Peyer's patch (tissue), 4 donors: ENCODE measurements at regions not wholly inside any gene's neighbourhood (a gene's known extent, or its start where the extent isn't known, plus 50 kb on each side); places are given as distances from the start of the nearest gene placed in this dataset.

Experiments used
- DNase-seq, 3 donors: peaks; one replicate each; pipeline ENCODE4 v3.0.0-alpha.2; 2017 to 2019
- H3K27ac ChIP-seq, 4 donors: fragments of 200-600 bp; sonication (generic); one replicate each; pipeline ENCODE4 v1.5.1; 2016 to 2019
- H3K27me3 ChIP-seq, 2 donors: fragments of 200-600 bp; sonication (generic); one replicate each; pipeline ENCODE4 v1.5.1; 2019
- H3K36me3 ChIP-seq, 3 donors: fragments of 200-600 bp; sonication (generic); one replicate each; pipeline ENCODE4 v1.5.1; 2016 to 2019
- H3K4me1 ChIP-seq, 4 donors: fragments of 200-600 bp; sonication (generic); one replicate each; pipeline ENCODE4 v1.5.1; 2016 to 2019
- H3K4me3 ChIP-seq, 4 donors: fragments of 200-600 bp; sonication (generic); 1 replicate in 3 of 4; 2 replicates in 1 of 4; pipeline ENCODE4 v1.5.1; 2016 to 2019; ENCODE audit warnings: mild to moderate bottlenecking in 1 of 4
- H3K9me3 ChIP-seq, 4 donors: fragments of 200-600 bp; sonication (generic); one replicate each; pipeline ENCODE4 v1.5.1; 2016 to 2019; ENCODE audit warnings: mild to moderate bottlenecking in 1 of 4
- CTCF ChIP-seq, 6 experiments: fragments of 450-650 bp in 4 of 6; fragments of 200-600 bp in 2 of 6; sonication (generic) in 1 of 6; IDR thresholded peaks; one replicate each; pipeline ENCODE4 v1.5.1; 2017 to 2019; ENCODE audit warnings: antibody characterized with exemption in 6 of 6, mild to moderate bottlenecking in 3 of 6, moderate library complexity in 1 of 6
- POLR2A ChIP-seq, 2 donors: fragments of 450-650 bp; IDR thresholded peaks; one replicate each; pipeline ENCODE4 v1.5.1; 2017; ENCODE audit warnings: antibody characterized with exemption in 2 of 2, mild to moderate bottlenecking in 2 of 2, moderate library complexity in 2 of 2

- no peak for DNase-seq
- no peaks in the 10 kb centered on the region for H3K27me3 ChIP-seq
- TF ChIP-seq CTCF (IDR thresholded peaks at IDR 0.05) (no peak), POLR2A (IDR thresholded peaks at IDR 0.05) (no peak)
- no peak overlapping the region for H3K27ac ChIP-seq
- H3K4me3 ChIP-seq, result no peak overlapping the region
- no peaks in the 10 kb centered on the region for H3K9me3 ChIP-seq
- no peaks in the 10 kb centered on the region for H3K36me3 ChIP-seq
- no peaks in the 10 kb centered on the region for H3K4me1 ChIP-seq
Observed at GRCh38 chr4:57691370-57691769, 581.2 kb upstream of the IGFBP7 start.

- no peaks in the 10 kb centered on the region for H3K9me3 ChIP-seq
- no peaks in the 10 kb centered on the region for H3K4me1 ChIP-seq
- TF ChIP-seq POLR2A (IDR thresholded peaks at IDR 0.05) (no peak), CTCF (IDR thresholded peaks at IDR 0.05) (no peak)
- DNase-seq, result no peak
- H3K36me3 ChIP-seq, result no peaks in the 10 kb centered on the region
- no peak overlapping the region for H3K4me3 ChIP-seq
- no peak overlapping the region for H3K27ac ChIP-seq
- no peaks in the 10 kb centered on the region for H3K27me3 ChIP-seq
Observed at GRCh38 chr4:57689693-57690205, 579.6 kb upstream of the IGFBP7 start.

GRCh38 chr4:57682275-57682674, 572.1 kb upstream of the IGFBP7 start:
- no peaks in the 10 kb centered on the region for H3K9me3 ChIP-seq
- no peaks in the 10 kb centered on the region for H3K36me3 ChIP-seq
- no peak for DNase-seq
- H3K27ac ChIP-seq, result no peak overlapping the region
- no peak overlapping the region for H3K4me3 ChIP-seq
- no peak for TF ChIP-seq POLR2A (IDR thresholded peaks at IDR 0.05)
- no peak for TF ChIP-seq CTCF (IDR thresholded peaks at IDR 0.05)
- no peaks in the 10 kb centered on the region for H3K27me3 ChIP-seq
- H3K4me1 ChIP-seq, result no peaks in the 10 kb centered on the region

GRCh38 chr4:57679969-57680368, 569.8 kb upstream of the IGFBP7 start:
- DNase-seq, result no peak
- TF ChIP-seq CTCF (IDR thresholded peaks at IDR 0.05), result no peak
- no peak for TF ChIP-seq POLR2A (IDR thresholded peaks at IDR 0.05)
- Histone ChIP-seq H3K4me3 (no peak overlapping the region), H3K9me3 (no peaks in the 10 kb centered on the region), H3K27me3 (no peaks in the 10 kb centered on the region), H3K27ac (no peak overlapping the region), H3K4me1 (no peaks in the 10 kb centered on the region), H3K36me3 (no peaks in the 10 kb centered on the region)

- Histone ChIP-seq H3K36me3 (no peaks in the 10 kb centered on the region), H3K9me3 (no peaks in the 10 kb centered on the region), H3K4me3 (no peak overlapping the region), H3K27me3 (no peaks in the 10 kb centered on the region), H3K27ac (no peak overlapping the region), H3K4me1 (no peaks in the 10 kb centered on the region)
- TF ChIP-seq POLR2A (IDR thresholded peaks at IDR 0.05), result no peak
- no peak for TF ChIP-seq CTCF (IDR thresholded peaks at IDR 0.05)
- DNase-seq, result no peak
Observed at GRCh38 chr4:57676394-57676793, 566.2 kb upstream of the IGFBP7 start.

GRCh38 chr4:57672846-57673433, 562.8 kb upstream of the IGFBP7 start:
- no peaks in the 10 kb centered on the region for H3K27me3 ChIP-seq
- no peaks in the 10 kb centered on the region for H3K36me3 ChIP-seq
- H3K4me1 ChIP-seq, result no peaks in the 10 kb centered on the region
- DNase-seq, result no peak
- H3K27ac ChIP-seq, result no peak overlapping the region
- no peaks in the 10 kb centered on the region for H3K9me3 ChIP-seq
- H3K4me3 ChIP-seq, result no peak overlapping the region
- TF ChIP-seq CTCF (IDR thresholded peaks at IDR 0.05), result no peak
- TF ChIP-seq POLR2A (IDR thresholded peaks at IDR 0.05), result no peak
